Smooth muscle cell (in vitro differentiated cells): ENCODE measurements at regions not wholly inside any gene's neighbourhood (a gene's known extent, or its start where the extent isn't known, plus 50 kb on each side); places are given as distances from the start of the nearest gene placed in this dataset.

ENCODE experiments used
- DNase-seq: peaks from one replicate; lab custom pipeline; 2025; ENCODE audit not compliant: unreplicated experiment; lab: John Stamatoyannopoulos, UW
- H2AFZ ChIP-seq: fragments of 200-600 bp; sonication (generic); 2 replicates; pipeline ENCODE4 v1.6.0; 2016; ENCODE audit warnings: antibody characterized with exemption, low read depth, mild to moderate bottlenecking
- H3F3A ChIP-seq: fragments of 200-600 bp; sonication (generic); 2 replicates; pipeline ENCODE4 v1.6.0; 2017; ENCODE audit warnings: antibody characterized with exemption, low read depth
- H3K27ac ChIP-seq: fragments of 200-600 bp; sonication (generic); 2 replicates; pipeline ENCODE4 v1.5.1; 2016; ENCODE audit warnings: low read depth, mild to moderate bottlenecking
- H3K27me3 ChIP-seq: fragments of 200-600 bp; sonication (generic); 2 replicates; pipeline ENCODE4 v1.6.1; 2016; ENCODE audit warnings: low read depth, mild to moderate bottlenecking
- H3K36me3 ChIP-seq: fragments of 200-600 bp; sonication (generic); 2 replicates; pipeline ENCODE4 v1.5.1; 2016; ENCODE audit warnings: low read depth
- H3K4me1 ChIP-seq: fragments of 200-600 bp; sonication (generic); 2 replicates; pipeline ENCODE4 v1.5.1; 2016; ENCODE audit warnings: low read depth
- H3K4me2 ChIP-seq: fragments of 200-600 bp; sonication (generic); 2 replicates; pipeline ENCODE4 v1.6.0; 2016; ENCODE audit warnings: mild to moderate bottlenecking
- H3K4me3 ChIP-seq: fragments of 200-600 bp; sonication (generic); 2 replicates; pipeline ENCODE4 v1.5.1; 2016; ENCODE audit warnings: mild to moderate bottlenecking
- H3K79me2 ChIP-seq: fragments of 200-600 bp; sonication (generic); 2 replicates; pipeline ENCODE4 v1.6.0; 2016; ENCODE audit warnings: low read depth, mild to moderate bottlenecking
- H3K9ac ChIP-seq: fragments of 200-600 bp; sonication (generic); 2 replicates; pipeline ENCODE4 v1.6.0; 2016; ENCODE audit warnings: low read depth
- H3K9me3 ChIP-seq: fragments of 200-600 bp; sonication (generic); replicated peaks from 2 replicates; pipeline ENCODE4 v1.5.1; 2016; ENCODE audit warnings: low read depth
- H4K20me1 ChIP-seq: fragments of 200-600 bp; sonication (generic); 2 replicates; pipeline ENCODE4 v1.6.0; 2016; ENCODE audit warnings: low read depth
- WGBS: methylation state at CpG from one replicate; pipeline ENCODE4 v1.1.7; 2016; ENCODE audit warnings: low lambda C conversion rate; 5-methylcytosine and 5-hydroxymethylcytosine counted together
- TF ChIP-seq, protein P1 (sequence below): fragments of 200-600 bp; sonication (generic); IDR thresholded peaks from 2 replicates; pipeline ENCODE4 v1.5.1; 2017; ENCODE audit warnings: borderline replicate concordance, mild to moderate bottlenecking, antibody characterized with exemption; ENCODE audit not compliant: insufficient read depth, poor library complexity, severe bottlenecking

DNA sequence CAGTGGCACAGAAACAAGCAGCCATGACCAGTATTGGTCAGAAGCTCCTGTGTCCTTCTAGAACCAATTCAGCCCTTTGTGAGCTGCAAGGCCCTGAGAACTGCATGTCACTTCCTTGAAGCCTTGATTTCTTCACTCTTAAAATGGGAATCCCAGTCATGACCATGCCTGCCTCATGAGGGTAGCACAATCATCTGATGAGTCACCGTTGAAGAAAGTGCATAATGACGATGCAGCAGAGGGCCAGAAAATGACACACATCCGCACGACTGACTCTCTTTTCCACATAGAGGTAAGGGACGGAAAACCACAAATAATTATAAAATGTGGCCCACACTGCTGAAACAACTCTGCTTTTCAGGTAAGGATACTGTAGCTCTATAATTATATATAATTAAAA lies 777.4 kb downstream of the BCL11B start:
- no peak overlapping the region for H2AFZ ChIP-seq
- DNase-seq: no peak
- no peaks in the 10 kb centered on the region for H3F3A ChIP-seq

DNA sequence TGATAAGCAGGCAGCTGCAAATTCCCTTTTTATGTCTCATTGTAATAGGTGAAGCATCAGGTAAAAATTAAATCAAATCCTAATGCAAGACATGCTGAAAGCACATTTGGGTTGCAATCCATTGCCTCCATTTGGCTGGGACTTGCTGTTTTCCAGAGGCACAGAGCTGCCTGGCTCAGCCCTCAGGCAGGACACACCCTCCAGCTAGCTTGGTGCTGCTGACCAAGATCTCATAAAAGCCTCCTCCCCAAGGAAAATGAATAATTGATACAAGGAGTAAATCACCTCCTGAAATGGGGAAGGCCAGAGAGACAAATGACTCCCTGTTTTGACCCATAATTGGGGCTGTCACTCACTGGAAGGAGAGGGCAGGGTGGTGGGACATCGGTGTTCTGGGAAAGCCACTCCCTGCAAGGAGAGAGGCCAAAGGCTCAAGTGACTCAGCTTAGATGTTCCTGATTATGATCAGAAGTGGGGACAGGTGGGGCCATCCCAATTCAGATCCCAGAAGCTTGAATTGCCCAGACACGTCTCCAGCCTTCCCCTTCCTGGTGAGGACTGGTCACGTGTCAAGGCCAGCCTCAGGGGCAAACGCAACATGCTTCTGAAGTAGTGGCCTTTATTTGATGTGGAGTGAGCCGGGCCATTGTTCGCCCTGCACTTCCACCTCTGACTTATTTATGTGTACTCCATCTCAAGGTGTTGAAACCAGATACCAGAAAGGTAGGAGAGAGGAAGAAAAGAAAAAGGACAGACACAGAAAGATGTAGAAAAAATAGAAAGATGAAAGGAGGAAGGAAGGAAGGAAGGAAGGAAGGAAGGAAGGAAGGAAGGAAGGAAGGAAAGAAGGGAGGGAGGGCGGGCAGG lies 773.7 kb downstream of the BCL11B start:
- no peaks in the 10 kb centered on the region for H3K79me2 ChIP-seq
- H2AFZ ChIP-seq: no peak overlapping the region
- no peaks in the 10 kb centered on the region for H4K20me1 ChIP-seq
- no peak overlapping the region for H3K9ac ChIP-seq
- no peaks in the 10 kb centered on the region for H3K36me3 ChIP-seq
- no peak for DNase-seq
- H3K27me3 ChIP-seq: no peaks in the 10 kb centered on the region
- no peaks in the 10 kb centered on the region for H3K9me3 ChIP-seq
- H3K4me2 ChIP-seq: no peak overlapping the region
- H3K4me1 ChIP-seq: no peaks in the 10 kb centered on the region
- H3K4me3 ChIP-seq: no peak overlapping the region
- H3K27ac ChIP-seq: no peak overlapping the region
- TF ChIP-seq, protein P1, sequence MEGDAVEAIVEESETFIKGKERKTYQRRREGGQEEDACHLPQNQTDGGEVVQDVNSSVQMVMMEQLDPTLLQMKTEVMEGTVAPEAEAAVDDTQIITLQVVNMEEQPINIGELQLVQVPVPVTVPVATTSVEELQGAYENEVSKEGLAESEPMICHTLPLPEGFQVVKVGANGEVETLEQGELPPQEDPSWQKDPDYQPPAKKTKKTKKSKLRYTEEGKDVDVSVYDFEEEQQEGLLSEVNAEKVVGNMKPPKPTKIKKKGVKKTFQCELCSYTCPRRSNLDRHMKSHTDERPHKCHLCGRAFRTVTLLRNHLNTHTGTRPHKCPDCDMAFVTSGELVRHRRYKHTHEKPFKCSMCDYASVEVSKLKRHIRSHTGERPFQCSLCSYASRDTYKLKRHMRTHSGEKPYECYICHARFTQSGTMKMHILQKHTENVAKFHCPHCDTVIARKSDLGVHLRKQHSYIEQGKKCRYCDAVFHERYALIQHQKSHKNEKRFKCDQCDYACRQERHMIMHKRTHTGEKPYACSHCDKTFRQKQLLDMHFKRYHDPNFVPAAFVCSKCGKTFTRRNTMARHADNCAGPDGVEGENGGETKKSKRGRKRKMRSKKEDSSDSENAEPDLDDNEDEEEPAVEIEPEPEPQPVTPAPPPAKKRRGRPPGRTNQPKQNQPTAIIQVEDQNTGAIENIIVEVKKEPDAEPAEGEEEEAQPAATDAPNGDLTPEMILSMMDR: no peak
- H3F3A ChIP-seq: no peaks in the 10 kb centered on the region
- WGBS: 52% methylated on average over 6 of the region's 7 CpGs

More for the DNA sequence above, 777.4 kb downstream of the BCL11B start:
- no peaks in the 10 kb centered on the region for H4K20me1 ChIP-seq
- H3K4me2 ChIP-seq: no peak overlapping the region
- 47% methylated on average over 5 of the region's 5 CpGs for WGBS
- no peak overlapping the region for H3K9ac ChIP-seq
- TF ChIP-seq, protein P1: no peak
- peak overlapping the region; percentile 49 for H3K27ac ChIP-seq
- no peaks in the 10 kb centered on the region for H3K9me3 ChIP-seq
- no peaks in the 10 kb centered on the region for H3K4me1 ChIP-seq
- no peak overlapping the region for H3K4me3 ChIP-seq
- no peaks in the 10 kb centered on the region for H3K79me2 ChIP-seq
- H3K27me3 ChIP-seq: no peaks in the 10 kb centered on the region
- H3K36me3 ChIP-seq: no peaks in the 10 kb centered on the region

DNA sequence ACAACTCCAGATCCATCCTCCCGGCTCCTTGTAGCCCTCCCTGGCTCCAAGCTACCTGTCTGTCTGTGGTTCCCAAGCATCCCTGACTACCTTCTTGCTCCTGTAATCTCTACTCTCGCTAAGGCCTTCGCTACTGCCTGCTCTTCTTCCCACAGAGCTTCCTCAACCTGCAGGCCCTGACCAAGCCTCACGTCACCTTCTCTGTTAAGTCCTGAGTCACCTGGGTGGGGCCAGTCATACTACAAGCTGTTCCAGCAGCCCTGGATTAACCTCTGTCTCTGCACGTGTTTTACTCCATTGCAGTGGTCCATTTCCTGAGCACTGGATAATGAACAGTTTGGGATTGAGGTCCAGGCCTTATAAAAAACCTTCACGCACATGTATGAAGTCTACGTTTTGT lies 770.7 kb downstream of the BCL11B start:
- Histone ChIP-seq H3K27me3 (no peaks in the 10 kb centered on the region), H3K4me2 (no peak overlapping the region), H2AFZ (no peak overlapping the region), H3K4me3 (no peak overlapping the region), H3K36me3 (no peaks in the 10 kb centered on the region), H3K9ac (no peak overlapping the region), H3K4me1 (no peaks in the 10 kb centered on the region), H3K79me2 (no peaks in the 10 kb centered on the region), H4K20me1 (no peaks in the 10 kb centered on the region), H3K9me3 (no peaks in the 10 kb centered on the region), H3K27ac (peak overlapping the region; percentile 38), H3F3A (no peaks in the 10 kb centered on the region)
- TF ChIP-seq, protein P1: no peak
- 80% methylated on average over 7 of the region's 7 CpGs for WGBS
- DNase-seq: no peak

DNA sequence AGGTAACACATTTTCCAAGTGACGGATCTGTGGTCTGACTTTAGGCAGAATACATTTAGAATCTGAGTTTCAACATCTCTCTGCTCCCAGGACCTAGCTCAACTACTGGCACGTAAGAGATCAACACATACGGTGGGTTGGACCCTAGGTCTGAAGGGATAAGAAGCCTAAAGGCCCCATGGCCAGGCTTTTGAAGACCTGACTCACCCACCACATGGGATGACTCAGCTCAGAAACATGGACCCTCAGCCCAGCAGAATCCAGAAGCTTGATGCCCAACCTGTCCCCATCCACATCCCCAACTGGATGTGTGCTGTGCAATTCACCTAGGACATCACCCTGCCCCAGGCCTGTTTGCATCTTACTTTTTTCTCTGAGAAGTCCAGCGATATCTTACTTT lies 770.2 kb downstream of the BCL11B start:
- Histone ChIP-seq H3K79me2 (no peaks in the 10 kb centered on the region), H3K27ac (peak overlapping the region; percentile 7), H3K27me3 (no peaks in the 10 kb centered on the region), H3K4me2 (no peak overlapping the region), H3K9ac (no peak overlapping the region), H3K9me3 (no peaks in the 10 kb centered on the region), H3F3A (no peaks in the 10 kb centered on the region), H4K20me1 (no peaks in the 10 kb centered on the region), H3K4me3 (no peak overlapping the region), H3K36me3 (no peaks in the 10 kb centered on the region), H3K4me1 (no peaks in the 10 kb centered on the region), H2AFZ (no peak overlapping the region)
- DNase-seq: no peak
- 55% methylated on average over 4 of the region's 4 CpGs for WGBS
- TF ChIP-seq, protein P1: no peak
